Fibroblast of pulmonary artery (primary cell): ENCODE measurements at regions not wholly inside any gene's neighbourhood (a gene's known extent, or its start where the extent isn't known, plus 50 kb on each side); places are given as distances from the start of the nearest gene placed in this dataset.

Source experiments
- DNase-seq: peaks from one replicate; pipeline ENCODE4 v3.0.0-alpha.2; 2010; ENCODE audit warnings: low read depth
- H3K4me3 ChIP-seq: replicated peaks from 2 replicates; pipeline ENCODE4 v1.5.1; 2011; ENCODE audit warnings: low read depth, mild to moderate bottlenecking, control low read depth, low read length, moderate library complexity
- TF ChIP-seq, protein P1 (sequence below): IDR thresholded peaks from 2 replicates; pipeline ENCODE4 v1.5.1; 2011; ENCODE audit warnings: mild to moderate bottlenecking, control low read depth, low read length, inconsistent platforms; ENCODE audit errors: missing control alignments

DNA sequence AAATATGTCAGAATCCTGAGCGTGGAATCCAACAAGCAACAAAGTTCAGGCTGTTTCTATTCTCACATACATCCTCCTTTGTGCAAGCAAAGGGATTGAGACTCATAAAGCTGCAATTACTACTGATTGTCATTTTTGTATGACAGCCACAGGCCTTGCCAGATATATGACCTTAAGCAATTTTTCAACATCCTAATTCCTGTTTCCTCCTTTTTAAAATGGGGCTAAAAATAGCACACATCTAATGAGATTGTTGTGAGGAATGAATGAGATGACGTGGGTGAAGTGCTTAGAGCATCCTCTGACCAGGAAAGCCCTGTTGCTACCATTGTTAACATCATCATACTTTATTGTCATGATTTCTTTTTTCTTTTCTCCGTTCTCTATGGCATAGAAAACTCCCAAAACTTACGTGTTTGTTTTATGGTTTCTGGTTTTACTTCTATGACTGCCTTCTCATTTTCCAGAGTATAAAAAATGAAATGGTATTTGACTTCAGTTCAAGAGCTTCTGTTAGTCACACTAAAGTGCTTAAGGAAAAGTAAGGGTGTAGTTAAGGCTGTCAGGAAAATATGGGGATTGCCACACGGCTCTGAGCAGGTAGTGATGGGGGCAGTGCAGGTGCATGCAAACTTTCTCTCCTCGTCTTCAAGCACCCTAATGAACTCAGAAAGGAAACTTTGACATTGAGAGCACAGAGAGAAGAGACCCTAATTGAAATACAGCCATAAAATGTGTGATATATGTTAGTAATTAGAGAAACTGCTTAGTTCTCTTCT lies 590.6 kb upstream of the NETO1 start:
- DNase-seq, result peak; percentile 48
- TF ChIP-seq, protein P1, sequence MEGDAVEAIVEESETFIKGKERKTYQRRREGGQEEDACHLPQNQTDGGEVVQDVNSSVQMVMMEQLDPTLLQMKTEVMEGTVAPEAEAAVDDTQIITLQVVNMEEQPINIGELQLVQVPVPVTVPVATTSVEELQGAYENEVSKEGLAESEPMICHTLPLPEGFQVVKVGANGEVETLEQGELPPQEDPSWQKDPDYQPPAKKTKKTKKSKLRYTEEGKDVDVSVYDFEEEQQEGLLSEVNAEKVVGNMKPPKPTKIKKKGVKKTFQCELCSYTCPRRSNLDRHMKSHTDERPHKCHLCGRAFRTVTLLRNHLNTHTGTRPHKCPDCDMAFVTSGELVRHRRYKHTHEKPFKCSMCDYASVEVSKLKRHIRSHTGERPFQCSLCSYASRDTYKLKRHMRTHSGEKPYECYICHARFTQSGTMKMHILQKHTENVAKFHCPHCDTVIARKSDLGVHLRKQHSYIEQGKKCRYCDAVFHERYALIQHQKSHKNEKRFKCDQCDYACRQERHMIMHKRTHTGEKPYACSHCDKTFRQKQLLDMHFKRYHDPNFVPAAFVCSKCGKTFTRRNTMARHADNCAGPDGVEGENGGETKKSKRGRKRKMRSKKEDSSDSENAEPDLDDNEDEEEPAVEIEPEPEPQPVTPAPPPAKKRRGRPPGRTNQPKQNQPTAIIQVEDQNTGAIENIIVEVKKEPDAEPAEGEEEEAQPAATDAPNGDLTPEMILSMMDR, result no peak
- H3K4me3 ChIP-seq, result no peak overlapping the region

DNA sequence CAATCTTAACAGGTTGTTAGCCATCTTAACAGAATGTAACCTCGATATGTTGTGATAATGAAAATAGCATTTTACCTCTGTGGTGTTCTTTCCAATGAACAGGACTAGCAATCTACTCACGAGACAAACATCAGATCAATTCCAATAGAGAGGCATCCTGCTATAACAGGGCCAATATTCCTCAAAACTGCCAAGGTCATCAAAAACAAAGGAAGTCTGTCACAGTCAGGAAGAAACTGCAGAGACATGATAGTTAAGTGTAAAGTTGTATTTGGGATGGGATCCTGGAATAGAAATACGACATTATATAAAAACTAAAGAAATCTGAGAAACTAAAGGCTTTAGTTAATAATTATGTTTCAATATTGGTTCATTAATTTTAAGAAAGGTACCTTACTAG lies 588.9 kb upstream of the NETO1 start:
- DNase-seq, result no peak

DNA sequence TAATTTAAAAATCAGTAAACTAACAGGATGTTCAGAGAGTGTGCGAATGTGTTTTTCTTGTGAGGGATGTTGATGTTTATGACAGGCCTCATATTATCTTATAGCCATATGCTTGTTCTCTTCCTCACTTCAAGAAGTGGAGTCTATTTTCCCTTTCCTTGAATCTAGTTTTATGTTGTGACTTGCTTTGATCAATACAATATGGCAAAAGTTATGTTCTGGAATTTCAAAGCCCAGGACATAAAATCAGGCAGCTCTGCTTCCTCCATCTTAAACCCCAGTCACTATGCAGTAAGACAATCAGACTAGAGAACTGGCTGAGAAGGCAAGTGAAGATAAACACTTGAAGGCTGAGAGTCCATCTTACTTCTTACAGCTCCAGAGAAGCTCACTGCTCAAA lies 585.1 kb upstream of the NETO1 start:
- H3K4me3 ChIP-seq, result no peak overlapping the region
- TF ChIP-seq, protein P1, result no peak

More for the DNA sequence above, 588.9 kb upstream of the NETO1 start:
- H3K4me3 ChIP-seq, result no peak overlapping the region
- TF ChIP-seq, protein P1, result no peak

DNA sequence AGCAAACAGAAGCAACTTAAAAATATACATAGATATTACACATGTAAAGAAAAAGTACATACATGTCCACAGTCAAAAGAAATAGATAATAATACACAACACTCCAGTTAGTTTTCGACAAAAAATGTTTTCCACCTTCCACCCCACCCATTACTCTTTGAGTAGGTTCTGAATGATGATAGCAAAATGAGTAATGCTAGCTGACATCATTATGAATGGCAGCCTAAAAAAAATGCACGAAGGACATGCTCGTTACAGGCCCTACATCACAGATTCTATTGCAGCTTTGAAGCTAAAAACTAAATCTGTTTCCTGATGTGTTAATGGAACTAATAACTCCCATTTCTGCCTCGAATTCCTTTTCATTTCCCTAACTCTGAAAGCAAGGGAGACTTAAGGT lies 578.7 kb upstream of the NETO1 start:
- no peak overlapping the region for H3K4me3 ChIP-seq
- TF ChIP-seq, protein P1, result no peak
- no peak for DNase-seq

More for the DNA sequence above, 585.1 kb upstream of the NETO1 start:
- DNase-seq, result no peak

DNA sequence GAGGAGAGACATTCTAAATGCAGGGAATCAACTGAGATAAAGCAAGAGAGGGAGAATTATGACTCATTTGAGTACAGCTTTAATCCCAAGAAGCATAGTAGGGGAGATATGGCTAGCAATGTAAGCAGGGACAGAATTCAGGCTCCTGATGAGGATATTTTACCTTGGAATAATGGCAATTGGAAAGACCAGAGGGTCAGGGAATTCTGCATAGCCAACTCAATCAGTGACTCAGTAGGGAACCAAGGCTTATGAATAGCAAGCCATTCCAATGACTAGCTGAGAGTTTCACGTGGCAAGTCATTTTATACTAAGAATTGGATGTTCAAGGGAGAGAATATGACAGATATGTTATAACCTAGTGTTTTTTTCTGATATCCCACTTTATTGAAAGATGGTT lies 563.8 kb upstream of the NETO1 start:
- H3K4me3 ChIP-seq, result no peak overlapping the region
- no peak for DNase-seq
- TF ChIP-seq, protein P1, result no peak

DNA sequence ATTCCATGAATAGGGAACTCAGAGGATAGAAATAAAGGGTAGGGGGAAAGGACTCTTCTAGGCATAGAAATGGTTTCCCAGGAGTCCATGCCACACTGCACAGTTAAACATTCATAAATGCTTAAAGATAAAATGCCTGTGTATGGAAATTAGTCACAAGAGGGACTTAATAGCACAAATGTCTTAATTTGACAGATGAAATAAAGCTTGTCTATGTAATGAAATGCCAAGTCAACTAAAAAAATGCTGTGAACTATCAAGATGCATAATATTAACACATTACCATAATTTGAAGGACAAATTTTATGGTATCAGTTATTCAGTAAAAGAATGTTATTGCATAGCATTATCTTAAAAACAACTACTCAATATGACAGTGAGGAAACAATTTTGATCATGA lies 553.2 kb upstream of the NETO1 start:
- TF ChIP-seq, protein P1, result no peak
- H3K4me3 ChIP-seq, result no peak overlapping the region
- DNase-seq, result no peak

DNA sequence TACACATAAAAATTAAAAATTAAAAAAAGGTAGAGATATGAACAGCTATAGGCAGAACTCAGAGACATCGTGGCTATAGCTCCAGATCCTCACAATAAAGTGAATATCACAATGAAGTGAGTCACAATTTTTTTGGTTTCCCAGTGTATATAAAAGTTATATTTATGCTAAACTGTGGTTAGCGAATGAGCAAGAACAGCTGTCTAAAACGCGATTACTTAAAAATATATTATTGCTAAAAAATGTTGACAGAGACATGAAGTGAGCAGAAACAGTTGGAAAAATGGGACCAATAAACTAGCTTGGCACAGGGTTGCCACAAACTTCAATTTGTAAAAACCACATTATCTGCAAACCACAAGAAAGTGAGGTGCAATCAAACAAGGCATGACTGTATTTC lies 551.7 kb upstream of the NETO1 start:
- no peak for DNase-seq
- TF ChIP-seq, protein P1, result no peak
- no peak overlapping the region for H3K4me3 ChIP-seq
